ENCODE measurements at regions not wholly inside any gene's neighbourhood (a gene's known extent, or its start where the extent isn't known, plus 50 kb on each side); places are given as distances from the start of the nearest gene placed in this dataset.

GRCh38 chr7:26454180-26454579, 162.5 kb downstream of the SNX10 start:
- TF ChIP-seq CTCF (IDR thresholded peaks at IDR 0.05; ENCODE audit: insufficient read depth, low read length), result no peak
- no peak for TF ChIP-seq GABPA (IDR thresholded peaks at IDR 0.05; ENCODE audit: low read depth)
- no peak for TF ChIP-seq POLR2AphosphoS5 (IDR thresholded peaks at IDR 0.05; ENCODE audit: low read depth)
- no peak for TF ChIP-seq REST (IDR thresholded peaks at IDR 0.05; ENCODE audit: insufficient replicate concordance, low read depth)
- no peak for TF ChIP-seq SPI1 (IDR thresholded peaks at IDR 0.05; ENCODE audit: borderline replicate concordance, low read depth)

Measured in HL-60 (cell line).